ENCODE measurements at regions not wholly inside any gene's neighbourhood (a gene's known extent, or its start where the extent isn't known, plus 50 kb on each side); places are given as distances from the start of the nearest gene placed in this dataset.

GRCh38 chr15:61724251-61724939 lies 335.9 kb downstream of the VPS13C start:
- TF ChIP-seq CTCF (IDR thresholded peaks at IDR 0.05 in 2 of 3, conservative IDR thresholded peaks at IDR 0.05 in 1 of 3; ENCODE audit: borderline replicate concordance in 1 of 3, insufficient read depth in 1 of 3, low read depth in 2 of 3, low read length in 2 of 3) (no peak), EZH2phosphoT487 (IDR thresholded peaks at IDR 0.05; ENCODE audit: borderline replicate concordance) (no peak), CBX3 (IDR thresholded peaks at IDR 0.05; ENCODE audit: low read depth) (no peak), REST (IDR thresholded peaks at IDR 0.05; ENCODE audit: low read depth) (no peak), EZH2 (IDR thresholded peaks at IDR 0.05) (no peak)
